GM12891 (cell line): ENCODE measurements at regions not wholly inside any gene's neighbourhood (a gene's known extent, or its start where the extent isn't known, plus 50 kb on each side); places are given as distances from the start of the nearest gene placed in this dataset.

Source experiments
- DNase-seq: peaks from one replicate; pipeline ENCODE4 v3.0.0; 2011; ENCODE audit warnings: low spot score; ENCODE audit not compliant: insufficient read length
- FAIRE-seq: peaks from 2 replicates; lab custom pipeline; 2011; peaks lifted over from hg19 to GRCh38; lab: Jason Lieb, UNC
- PAX5 ChIP-seq: IDR thresholded peaks from 2 replicates; pipeline ENCODE4 v1.6.1; 2011; ENCODE audit warnings: low read length, moderate library complexity, mild to moderate bottlenecking; ENCODE audit not compliant: insufficient read depth, severe bottlenecking
- POLR2A ChIP-seq: IDR thresholded peaks from 2 replicates; pipeline ENCODE4 v1.6.1; 2011; ENCODE audit warnings: low read depth, low read length, control low read depth
- POLR2AphosphoS5 ChIP-seq: IDR thresholded peaks from 2 replicates; pipeline ENCODE4 v1.6.1; 2011; ENCODE audit warnings: low read depth, low read length, control low read depth
- POU2F2 ChIP-seq: IDR thresholded peaks from 2 replicates; pipeline ENCODE4 v1.6.1; 2011; ENCODE audit warnings: low read depth, mild to moderate bottlenecking, control low read depth, low read length, moderate library complexity
- SPI1 ChIP-seq: IDR thresholded peaks from 2 replicates; pipeline ENCODE4 v1.6.1; 2011; ENCODE audit warnings: low read depth, low read length, control low read depth
- TAF1 ChIP-seq: IDR thresholded peaks from 2 replicates; pipeline ENCODE4 v1.6.1; 2011; ENCODE audit warnings: low read depth, low read length, control low read depth

- TF ChIP-seq TAF1 = no peak
- no peak for TF ChIP-seq PAX5
- no peak for TF ChIP-seq POLR2A
- TF ChIP-seq SPI1 = no peak
- TF ChIP-seq POU2F2 = no peak
- TF ChIP-seq POLR2AphosphoS5 = no peak
- FAIRE-seq (no peak), DNase-seq (no peak)
Measured at GRCh38 chr6:163892824-163893561, 478.5 kb downstream of the QKI start.

GRCh38 chr6:163889904-163890514 is 475.5 kb downstream of the QKI start:
- no peak for TF ChIP-seq PAX5
- no peak for TF ChIP-seq POLR2AphosphoS5
- no peak for TF ChIP-seq SPI1
- TF ChIP-seq POU2F2 = no peak
- no peak for TF ChIP-seq POLR2A
- TF ChIP-seq TAF1 = no peak
- DNase-seq (no peak), FAIRE-seq (no peak)

GRCh38 chr6:163888030-163888819 is 473.7 kb downstream of the QKI start:
- TF ChIP-seq POLR2AphosphoS5 (no peak), TAF1 (no peak), SPI1 (no peak), PAX5 (no peak)
- FAIRE-seq (no peak), DNase-seq (no peak)

DNA sequence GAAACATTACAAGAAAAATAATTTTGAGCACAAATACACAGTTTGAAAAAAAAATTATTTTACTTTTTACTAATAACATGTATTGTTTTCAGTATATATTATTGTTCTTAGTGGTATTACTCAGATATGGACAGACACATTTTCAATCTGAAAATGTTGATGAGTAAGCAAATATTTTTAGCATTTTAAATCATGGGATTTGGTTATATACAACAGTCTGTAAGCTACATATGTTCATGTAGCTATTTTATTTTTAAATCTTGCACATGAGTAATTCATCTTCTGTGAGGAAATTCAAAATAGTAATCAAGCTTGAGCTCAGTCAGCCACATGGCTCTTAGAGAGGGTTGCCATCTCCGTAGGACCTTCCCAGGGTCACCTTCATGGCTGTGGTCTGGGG is 471.9 kb downstream of the QKI start:
- no peak for FAIRE-seq
- no peak for DNase-seq
- TF ChIP-seq POLR2A (no peak), TAF1 (no peak)

- DNase-seq (no peak), FAIRE-seq (no peak)
- TF ChIP-seq POLR2AphosphoS5 (no peak), TAF1 (no peak), POU2F2 (no peak), POLR2A (no peak), SPI1 (no peak), PAX5 (no peak)
Measured at GRCh38 chr6:163883984-163884383, 469.5 kb downstream of the QKI start.

DNA sequence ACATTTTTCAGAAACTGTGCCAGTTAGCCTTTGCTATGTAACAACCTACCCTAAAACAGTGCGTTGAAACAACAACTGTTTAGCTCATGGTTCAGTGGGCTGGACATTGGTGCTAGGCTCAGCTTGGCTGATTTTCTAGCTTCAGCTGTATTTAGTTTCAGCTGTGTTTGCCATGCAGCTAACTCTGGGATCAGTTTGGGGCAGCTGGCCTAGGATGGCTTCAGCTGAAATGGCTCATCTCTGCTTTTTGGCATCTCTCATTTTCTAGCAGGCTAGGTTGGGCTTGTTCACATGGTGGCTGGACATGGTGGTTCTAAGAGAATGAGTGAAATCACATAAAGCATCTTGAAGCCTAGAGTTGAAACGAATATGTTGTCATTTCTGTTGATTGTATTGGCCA is 464.2 kb downstream of the QKI start:
- DNase-seq (no peak), FAIRE-seq (no peak)
- TF ChIP-seq PAX5 (no peak), POU2F2 (no peak), TAF1 (no peak), SPI1 (no peak), POLR2AphosphoS5 (no peak), POLR2A (no peak)

DNA sequence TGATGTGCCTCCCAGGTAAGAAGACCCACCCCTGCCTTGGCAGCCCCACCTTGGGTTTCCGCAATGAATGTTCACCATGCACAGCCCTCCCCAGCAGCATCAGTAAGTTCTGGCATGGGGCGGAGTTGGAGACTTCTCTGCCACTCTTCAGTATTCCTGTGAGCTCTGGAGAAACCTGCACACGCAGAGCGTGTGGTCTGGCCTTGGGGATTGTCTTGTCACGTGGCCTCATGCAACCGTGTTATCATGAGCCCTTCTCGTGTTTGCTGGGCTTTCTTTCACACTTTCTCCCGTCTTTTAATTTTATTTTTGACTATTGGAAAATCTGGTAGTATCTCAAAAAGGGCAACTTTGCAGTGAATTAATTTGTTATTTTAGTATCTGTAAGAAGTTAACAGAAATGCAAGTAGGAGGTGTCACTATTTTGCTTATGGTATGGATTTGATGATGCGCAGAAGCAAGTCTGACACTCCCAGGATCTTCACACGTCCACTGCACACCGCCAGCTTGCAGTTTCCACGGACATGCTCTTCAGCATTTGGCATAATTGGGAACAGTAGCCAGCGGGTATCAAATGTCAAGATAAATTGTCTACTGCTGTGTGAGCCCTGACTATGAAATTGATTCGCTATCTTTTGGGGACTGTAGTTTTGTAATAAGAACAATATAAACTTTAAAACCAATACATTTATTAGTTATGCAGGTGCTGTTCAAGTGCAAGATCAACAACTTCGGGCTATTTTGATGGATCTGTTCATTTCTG is 463.5 kb downstream of the QKI start:
- TF ChIP-seq POLR2AphosphoS5 = no peak
- no peak for TF ChIP-seq PAX5
- TF ChIP-seq SPI1 = no peak
- no peak for TF ChIP-seq TAF1
- TF ChIP-seq POU2F2 = no peak
- no peak for TF ChIP-seq POLR2A
- FAIRE-seq = no peak
- no peak for DNase-seq

DNA sequence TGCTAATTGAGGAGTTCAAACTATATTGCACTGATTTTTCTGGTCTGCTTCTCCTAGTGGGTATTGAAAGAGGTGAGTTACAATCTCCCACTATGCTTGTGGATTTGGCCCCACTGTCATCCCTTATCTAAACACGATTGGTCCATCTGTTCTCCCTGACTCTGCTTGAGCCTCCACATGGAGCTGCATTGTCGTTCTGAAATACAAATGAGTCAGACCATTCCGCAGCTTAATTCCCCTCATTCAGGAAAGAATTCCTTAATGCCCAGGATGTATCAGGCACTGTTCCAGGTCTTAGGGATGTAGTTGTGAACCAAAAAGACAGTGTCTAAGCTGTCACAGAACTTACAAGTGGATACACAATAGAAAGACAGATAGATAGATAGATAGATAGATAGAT is 461.9 kb downstream of the QKI start:
- no peak for DNase-seq
- no peak for FAIRE-seq
- no peak for TF ChIP-seq SPI1
- no peak for TF ChIP-seq POU2F2
- TF ChIP-seq POLR2AphosphoS5 = no peak
- no peak for TF ChIP-seq PAX5

DNA sequence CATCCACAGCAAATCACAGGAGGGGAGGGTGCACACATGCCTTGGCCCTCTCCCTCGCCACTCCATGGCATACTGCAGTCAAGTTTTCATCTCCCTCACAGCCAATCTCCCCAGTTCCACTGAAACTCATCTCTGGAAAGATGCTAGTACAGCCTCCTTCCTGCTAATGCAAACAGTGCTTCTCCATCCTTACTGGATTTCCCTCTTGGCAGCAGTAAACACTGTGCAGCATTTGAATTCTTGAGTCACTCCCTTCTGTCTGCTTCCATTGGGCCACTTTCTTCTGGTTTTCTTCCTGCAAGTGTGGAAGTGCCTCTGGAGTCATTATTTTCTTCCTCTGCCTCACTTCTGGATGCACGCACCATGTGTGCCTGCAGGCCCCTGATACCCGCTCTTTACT is 460.3 kb downstream of the QKI start:
- TF ChIP-seq POLR2AphosphoS5 (no peak), PAX5 (no peak), SPI1 (no peak), POU2F2 (no peak), POLR2A (no peak), TAF1 (no peak)
- DNase-seq (no peak), FAIRE-seq (no peak)
